ENCODE measurements at regions not wholly inside any gene's neighbourhood (a gene's known extent, or its start where the extent isn't known, plus 50 kb on each side); places are given as distances from the start of the nearest gene placed in this dataset.

GRCh38 chr3:144743225-144743668 lies 771.6 kb downstream of the DIPK2A start:
- no peak for TF ChIP-seq EP300 (IDR thresholded peaks at IDR 0.05)
- TF ChIP-seq, protein P1, sequence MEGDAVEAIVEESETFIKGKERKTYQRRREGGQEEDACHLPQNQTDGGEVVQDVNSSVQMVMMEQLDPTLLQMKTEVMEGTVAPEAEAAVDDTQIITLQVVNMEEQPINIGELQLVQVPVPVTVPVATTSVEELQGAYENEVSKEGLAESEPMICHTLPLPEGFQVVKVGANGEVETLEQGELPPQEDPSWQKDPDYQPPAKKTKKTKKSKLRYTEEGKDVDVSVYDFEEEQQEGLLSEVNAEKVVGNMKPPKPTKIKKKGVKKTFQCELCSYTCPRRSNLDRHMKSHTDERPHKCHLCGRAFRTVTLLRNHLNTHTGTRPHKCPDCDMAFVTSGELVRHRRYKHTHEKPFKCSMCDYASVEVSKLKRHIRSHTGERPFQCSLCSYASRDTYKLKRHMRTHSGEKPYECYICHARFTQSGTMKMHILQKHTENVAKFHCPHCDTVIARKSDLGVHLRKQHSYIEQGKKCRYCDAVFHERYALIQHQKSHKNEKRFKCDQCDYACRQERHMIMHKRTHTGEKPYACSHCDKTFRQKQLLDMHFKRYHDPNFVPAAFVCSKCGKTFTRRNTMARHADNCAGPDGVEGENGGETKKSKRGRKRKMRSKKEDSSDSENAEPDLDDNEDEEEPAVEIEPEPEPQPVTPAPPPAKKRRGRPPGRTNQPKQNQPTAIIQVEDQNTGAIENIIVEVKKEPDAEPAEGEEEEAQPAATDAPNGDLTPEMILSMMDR (IDR thresholded peaks at IDR 0.05): no peak
